ENCODE measurements at regions not wholly inside any gene's neighbourhood (a gene's known extent, or its start where the extent isn't known, plus 50 kb on each side); places are given as distances from the start of the nearest gene placed in this dataset.

DNA sequence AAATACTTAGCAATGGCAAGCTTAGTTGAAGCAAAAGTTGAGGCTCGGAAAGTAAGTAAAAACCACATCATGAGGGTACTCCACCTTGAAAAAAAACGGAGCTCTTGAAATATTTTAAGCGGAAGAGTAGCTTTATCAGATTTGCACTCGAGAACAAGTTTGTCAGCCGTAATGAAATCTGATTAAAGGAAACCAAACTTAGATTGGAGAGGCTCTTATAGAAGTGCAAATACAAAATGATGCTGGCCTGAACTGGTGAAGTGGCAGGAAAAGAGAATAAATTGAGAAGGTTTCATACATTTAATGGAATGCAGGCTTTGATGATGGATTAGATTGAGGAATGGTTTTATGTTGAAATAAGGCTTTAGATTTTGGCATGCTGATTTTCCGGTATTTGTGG, 484.2 kb downstream of the PID1 start:
- no peaks in the 10 kb centered on the region for H3K27me3 ChIP-seq (ENCODE audit: insufficient read depth, low read length, poor library complexity, severe bottlenecking)
- H3F3A ChIP-seq (ENCODE audit: low read depth), result no peaks in the 10 kb centered on the region
- no peaks in the 10 kb centered on the region for H3K79me2 ChIP-seq (ENCODE audit: insufficient read depth, low read length)
- TF ChIP-seq EZH2phosphoT487 (IDR thresholded peaks at IDR 0.05; ENCODE audit: borderline replicate concordance) (no peak), CTCF (conservative IDR thresholded peaks at IDR 0.05; ENCODE audit: low read length) (no peak)
- no peaks in the 10 kb centered on the region for H3K36me3 ChIP-seq (ENCODE audit: insufficient read depth, low read length)
- H3K9me2 ChIP-seq (replicated peaks; ENCODE audit: low read depth, low read length), result no peaks in the 10 kb centered on the region
- no peaks in the 10 kb centered on the region for H3K4me1 ChIP-seq (ENCODE audit: insufficient read depth, low read length, poor library complexity, severe bottlenecking)
- no peak overlapping the region for H3K4me2 ChIP-seq (ENCODE audit: low read depth, low read length, poor library complexity, severe bottlenecking)
- H3K4me3 ChIP-seq (ENCODE audit: low read length, poor library complexity, severe bottlenecking), result no peak overlapping the region
- H2AFZ ChIP-seq (ENCODE audit: low read length), result no peak overlapping the region
- no peak overlapping the region for H3K9ac ChIP-seq (ENCODE audit: low read depth, low read length, poor library complexity, severe bottlenecking)
- no peaks in the 10 kb centered on the region for H4K20me1 ChIP-seq (ENCODE audit: insufficient read depth, low read length, poor library complexity, severe bottlenecking)
- H3K9me3 ChIP-seq (ENCODE audit: insufficient read depth, low read depth, low read length), result no peaks in the 10 kb centered on the region

- no peaks in the 10 kb centered on the region for H3K9me3 ChIP-seq (ENCODE audit: insufficient read depth, low read depth, low read length)
- H4K20me1 ChIP-seq (ENCODE audit: insufficient read depth, low read length, poor library complexity, severe bottlenecking), result no peaks in the 10 kb centered on the region
- no peaks in the 10 kb centered on the region for H3K27me3 ChIP-seq (ENCODE audit: insufficient read depth, low read length, poor library complexity, severe bottlenecking)
- no peaks in the 10 kb centered on the region for H3K9me2 ChIP-seq (replicated peaks; ENCODE audit: low read depth, low read length)
- TF ChIP-seq CTCF (conservative IDR thresholded peaks at IDR 0.05; ENCODE audit: low read length), result no peak
- no peak for TF ChIP-seq EZH2phosphoT487 (IDR thresholded peaks at IDR 0.05; ENCODE audit: borderline replicate concordance)
- no peak overlapping the region for H3K9ac ChIP-seq (ENCODE audit: low read depth, low read length, poor library complexity, severe bottlenecking)
- H3K4me3 ChIP-seq (ENCODE audit: low read length, poor library complexity, severe bottlenecking), result no peak overlapping the region
- no peak overlapping the region for H2AFZ ChIP-seq (ENCODE audit: low read length)
- H3K36me3 ChIP-seq (ENCODE audit: insufficient read depth, low read length), result no peaks in the 10 kb centered on the region
- H3K4me1 ChIP-seq (ENCODE audit: insufficient read depth, low read length, poor library complexity, severe bottlenecking), result no peaks in the 10 kb centered on the region
- no peaks in the 10 kb centered on the region for H3F3A ChIP-seq (ENCODE audit: low read depth)
- H3K79me2 ChIP-seq (ENCODE audit: insufficient read depth, low read length), result no peaks in the 10 kb centered on the region
- H3K4me2 ChIP-seq (ENCODE audit: low read depth, low read length, poor library complexity, severe bottlenecking), result no peak overlapping the region
Observed at GRCh38 chr2:228782281-228782680, 488.8 kb downstream of the PID1 start.

- H3K9ac ChIP-seq (ENCODE audit: low read depth, low read length, poor library complexity, severe bottlenecking), result no peak overlapping the region
- H3K4me3 ChIP-seq (ENCODE audit: low read length, poor library complexity, severe bottlenecking), result no peak overlapping the region
- no peaks in the 10 kb centered on the region for H3K4me1 ChIP-seq (ENCODE audit: insufficient read depth, low read length, poor library complexity, severe bottlenecking)
- no peaks in the 10 kb centered on the region for H3K79me2 ChIP-seq (ENCODE audit: insufficient read depth, low read length)
- no peak overlapping the region for H3K4me2 ChIP-seq (ENCODE audit: low read depth, low read length, poor library complexity, severe bottlenecking)
- no peaks in the 10 kb centered on the region for H3F3A ChIP-seq (ENCODE audit: low read depth)
- no peaks in the 10 kb centered on the region for H3K9me2 ChIP-seq (replicated peaks; ENCODE audit: low read depth, low read length)
- H4K20me1 ChIP-seq (ENCODE audit: insufficient read depth, low read length, poor library complexity, severe bottlenecking), result no peaks in the 10 kb centered on the region
- no peak for TF ChIP-seq CTCF (conservative IDR thresholded peaks at IDR 0.05; ENCODE audit: low read length)
- TF ChIP-seq EZH2phosphoT487 (IDR thresholded peaks at IDR 0.05; ENCODE audit: borderline replicate concordance), result no peak
- H2AFZ ChIP-seq (ENCODE audit: low read length), result no peak overlapping the region
- no peaks in the 10 kb centered on the region for H3K9me3 ChIP-seq (ENCODE audit: insufficient read depth, low read depth, low read length)
- no peaks in the 10 kb centered on the region for H3K36me3 ChIP-seq (ENCODE audit: insufficient read depth, low read length)
- no peaks in the 10 kb centered on the region for H3K27me3 ChIP-seq (ENCODE audit: insufficient read depth, low read length, poor library complexity, severe bottlenecking)
Observed at GRCh38 chr2:228777855-228778355, 493.2 kb downstream of the PID1 start.

All from Loucy (cell line).